MM.1S (cell line): ENCODE measurements at regions not wholly inside any gene's neighbourhood (a gene's known extent, or its start where the extent isn't known, plus 50 kb on each side); places are given as distances from the start of the nearest gene placed in this dataset.

Source experiments
- DNase-seq: peaks from one replicate; pipeline ENCODE4 v3.0.0-alpha.2; 2015
- H2AFZ ChIP-seq: fragments of 300-600 bp; sonication (generic); 2 replicates; pipeline ENCODE4 v1.6.0; 2016; ENCODE audit warnings: antibody characterized with exemption, low read length
- H3F3A ChIP-seq: fragments of 300-600 bp; sonication (generic); 2 replicates; pipeline ENCODE4 v1.6.1; 2016; ENCODE audit warnings: mild to moderate bottlenecking, antibody characterized with exemption, low read length, moderate library complexity, mixed read lengths; ENCODE audit not compliant: insufficient read depth
- H3K27ac ChIP-seq: fragments of 300-600 bp; sonication (generic); 2 replicates; pipeline ENCODE4 v1.5.1; 2016; ENCODE audit warnings: mild to moderate bottlenecking, low read length
- H3K27me3 ChIP-seq: fragments of 300-600 bp; sonication (generic); replicated peaks from 2 replicates; pipeline ENCODE4 v1.6.0; 2016; ENCODE audit warnings: low read length; ENCODE audit not compliant: insufficient read depth
- H3K36me3 ChIP-seq: fragments of 300-600 bp; sonication (generic); replicated peaks from 2 replicates; pipeline ENCODE4 v1.6.1; 2016; ENCODE audit warnings: mild to moderate bottlenecking, low read length, mixed read lengths; ENCODE audit not compliant: insufficient read depth
- H3K4me1 ChIP-seq: fragments of 300-600 bp; sonication (generic); 2 replicates; pipeline ENCODE4 v1.6.1; 2016; ENCODE audit warnings: low read length, mixed read lengths
- H3K4me2 ChIP-seq: fragments of 300-600 bp; sonication (generic); 2 replicates; pipeline ENCODE4 v1.6.0; 2016; ENCODE audit warnings: low read depth, low read length
- H3K4me3 ChIP-seq: fragments of 300-600 bp; sonication (generic); 2 replicates; pipeline ENCODE4 v1.5.1; 2016; ENCODE audit warnings: low read length, mixed read lengths
- H3K79me2 ChIP-seq: fragments of 300-600 bp; sonication (generic); 2 replicates; pipeline ENCODE4 v1.6.1; 2016; ENCODE audit warnings: mixed run types, low read length, mixed read lengths
- H3K9ac ChIP-seq: fragments of 300-600 bp; sonication (generic); 2 replicates; pipeline ENCODE4 v1.6.1; 2016; ENCODE audit warnings: low read length, mixed read lengths
- H3K9me2 ChIP-seq: fragments of 300-600 bp; sonication (generic); replicated peaks from 2 replicates; pipeline ENCODE4 v1.6.1; 2016; ENCODE audit warnings: mild to moderate bottlenecking, low read length, mixed read lengths; ENCODE audit not compliant: insufficient read depth
- H3K9me3 ChIP-seq: fragments of 300-600 bp; sonication (generic); replicated peaks from 2 replicates; pipeline ENCODE4 v1.6.1; 2016; ENCODE audit warnings: mild to moderate bottlenecking, low read length, mixed read lengths; ENCODE audit not compliant: insufficient read depth
- H4K20me1 ChIP-seq: fragments of 300-600 bp; sonication (generic); 2 replicates; pipeline ENCODE4 v1.6.1; 2016; ENCODE audit warnings: mild to moderate bottlenecking, low read length, moderate library complexity, mixed read lengths; ENCODE audit not compliant: insufficient read depth
- EZH2 ChIP-seq: fragments of 300-600 bp; sonication (generic); optimal IDR thresholded peaks from 2 replicates; pipeline ENCODE3; 2017; ENCODE audit warnings: low read depth, mild to moderate bottlenecking, antibody characterized with exemption, low read length, mixed read lengths
- EZH2phosphoT487 ChIP-seq: fragments of 300-600 bp; sonication (generic); IDR thresholded peaks from 2 replicates; pipeline ENCODE4 v1.6.1; 2018; ENCODE audit warnings: antibody characterized with exemption, low read length
- TF ChIP-seq, protein P1 (sequence below): fragments of 300-600 bp; sonication (generic); IDR thresholded peaks from 2 replicates; pipeline ENCODE4 v1.5.1; 2016; ENCODE audit warnings: antibody characterized with exemption, low read length, mixed read lengths

GRCh38 chr12:43106355-43106754, 445.6 kb downstream of the ADAMTS20 start:
- TF ChIP-seq EZH2phosphoT487 = no peak
- no peak for TF ChIP-seq EZH2
- TF ChIP-seq, protein P1, sequence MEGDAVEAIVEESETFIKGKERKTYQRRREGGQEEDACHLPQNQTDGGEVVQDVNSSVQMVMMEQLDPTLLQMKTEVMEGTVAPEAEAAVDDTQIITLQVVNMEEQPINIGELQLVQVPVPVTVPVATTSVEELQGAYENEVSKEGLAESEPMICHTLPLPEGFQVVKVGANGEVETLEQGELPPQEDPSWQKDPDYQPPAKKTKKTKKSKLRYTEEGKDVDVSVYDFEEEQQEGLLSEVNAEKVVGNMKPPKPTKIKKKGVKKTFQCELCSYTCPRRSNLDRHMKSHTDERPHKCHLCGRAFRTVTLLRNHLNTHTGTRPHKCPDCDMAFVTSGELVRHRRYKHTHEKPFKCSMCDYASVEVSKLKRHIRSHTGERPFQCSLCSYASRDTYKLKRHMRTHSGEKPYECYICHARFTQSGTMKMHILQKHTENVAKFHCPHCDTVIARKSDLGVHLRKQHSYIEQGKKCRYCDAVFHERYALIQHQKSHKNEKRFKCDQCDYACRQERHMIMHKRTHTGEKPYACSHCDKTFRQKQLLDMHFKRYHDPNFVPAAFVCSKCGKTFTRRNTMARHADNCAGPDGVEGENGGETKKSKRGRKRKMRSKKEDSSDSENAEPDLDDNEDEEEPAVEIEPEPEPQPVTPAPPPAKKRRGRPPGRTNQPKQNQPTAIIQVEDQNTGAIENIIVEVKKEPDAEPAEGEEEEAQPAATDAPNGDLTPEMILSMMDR = no peak

DNA sequence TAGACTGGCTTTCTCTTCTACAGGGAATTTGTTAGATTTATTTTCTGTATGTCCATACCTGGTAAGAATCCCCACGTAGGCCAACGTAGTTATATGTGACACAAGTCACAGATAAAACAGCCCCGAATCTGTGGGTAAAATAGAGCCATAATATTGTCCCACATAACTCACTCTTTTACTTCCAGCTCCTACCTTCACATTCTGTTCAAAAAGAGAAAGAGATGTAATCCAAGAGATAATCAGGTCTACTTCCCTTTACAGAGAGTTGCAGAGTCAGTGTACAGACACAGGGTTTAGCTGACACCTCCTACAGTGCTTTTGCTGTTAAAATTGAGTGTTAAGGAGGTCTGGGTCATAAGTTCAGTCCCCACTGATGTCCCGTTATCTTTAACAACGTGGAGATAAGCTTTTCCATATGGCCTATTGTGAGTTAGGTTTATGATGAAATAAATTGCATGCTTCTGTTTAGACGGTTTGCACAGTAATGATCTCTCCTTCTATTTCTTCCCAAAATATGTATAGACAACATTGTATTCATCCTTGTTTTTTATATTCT, 446.5 kb downstream of the ADAMTS20 start:
- H3K79me2 ChIP-seq = no peaks in the 10 kb centered on the region
- DNase-seq = no peak
- H3K9me2 ChIP-seq = no peaks in the 10 kb centered on the region
- H3K27ac ChIP-seq = no peak overlapping the region
- no peak overlapping the region for H3K4me3 ChIP-seq
- H4K20me1 ChIP-seq = no peaks in the 10 kb centered on the region
- no peaks in the 10 kb centered on the region for H3K27me3 ChIP-seq
- H3F3A ChIP-seq = no peaks in the 10 kb centered on the region
- TF ChIP-seq, protein P1 = no peak
- no peak for TF ChIP-seq EZH2
- no peak for TF ChIP-seq EZH2phosphoT487
- H3K9me3 ChIP-seq = no peaks in the 10 kb centered on the region
- H3K9ac ChIP-seq = no peak overlapping the region
- no peak overlapping the region for H2AFZ ChIP-seq
- no peaks in the 10 kb centered on the region for H3K4me1 ChIP-seq
- no peaks in the 10 kb centered on the region for H3K36me3 ChIP-seq
- H3K4me2 ChIP-seq = no peak overlapping the region

More at GRCh38 chr12:43106355-43106754, 445.6 kb downstream of the ADAMTS20 start:
- no peak overlapping the region for H3K4me3 ChIP-seq
- H3K27ac ChIP-seq = no peak overlapping the region
- H3K9me3 ChIP-seq = no peaks in the 10 kb centered on the region
- no peaks in the 10 kb centered on the region for H3K4me1 ChIP-seq
- H2AFZ ChIP-seq = no peak overlapping the region
- no peaks in the 10 kb centered on the region for H3K9me2 ChIP-seq
- H4K20me1 ChIP-seq = no peaks in the 10 kb centered on the region
- no peaks in the 10 kb centered on the region for H3K79me2 ChIP-seq
- no peak overlapping the region for H3K9ac ChIP-seq
- no peaks in the 10 kb centered on the region for H3F3A ChIP-seq
- H3K4me2 ChIP-seq = no peak overlapping the region
- DNase-seq = no peak
- H3K27me3 ChIP-seq = no peaks in the 10 kb centered on the region
- H3K36me3 ChIP-seq = no peaks in the 10 kb centered on the region

DNA sequence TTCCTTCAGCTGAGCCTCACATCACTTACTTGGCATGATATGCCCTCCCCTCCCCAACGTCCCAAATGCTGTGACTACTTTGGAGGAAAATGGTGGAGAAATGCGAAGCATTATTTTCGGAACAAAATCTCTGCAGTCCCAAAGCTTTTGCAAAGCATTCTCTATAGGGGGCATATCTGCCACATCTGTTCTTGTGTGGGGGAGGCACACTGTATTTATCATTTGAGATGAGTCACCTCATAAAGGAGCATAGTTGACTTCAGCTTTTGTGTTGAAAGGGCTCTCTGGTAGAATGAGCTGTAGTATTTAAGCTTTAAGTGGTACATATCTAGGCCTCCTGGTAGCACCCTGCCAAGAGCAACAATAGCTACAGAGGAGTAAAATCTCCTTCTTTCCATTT, 447.5 kb downstream of the ADAMTS20 start:
- DNase-seq = no peak

More for the DNA sequence above, 447.5 kb downstream of the ADAMTS20 start:
- H3K9me2 ChIP-seq = no peaks in the 10 kb centered on the region
- H4K20me1 ChIP-seq = no peaks in the 10 kb centered on the region
- TF ChIP-seq, protein P1 = no peak
- TF ChIP-seq EZH2 (no peak), EZH2phosphoT487 (no peak)
- H3K4me2 ChIP-seq = no peak overlapping the region
- H3K27me3 ChIP-seq = no peaks in the 10 kb centered on the region
- H3K9ac ChIP-seq = no peak overlapping the region
- H3K79me2 ChIP-seq = no peaks in the 10 kb centered on the region
- no peaks in the 10 kb centered on the region for H3K4me1 ChIP-seq
- H2AFZ ChIP-seq = no peak overlapping the region
- H3K9me3 ChIP-seq = no peaks in the 10 kb centered on the region
- no peak overlapping the region for H3K4me3 ChIP-seq
- no peaks in the 10 kb centered on the region for H3K36me3 ChIP-seq
- no peak overlapping the region for H3K27ac ChIP-seq
- no peaks in the 10 kb centered on the region for H3F3A ChIP-seq
